ENCODE measurements at regions not wholly inside any gene's neighbourhood (a gene's known extent, or its start where the extent isn't known, plus 50 kb on each side); places are given as distances from the start of the nearest gene placed in this dataset.

- TF ChIP-seq EZH2 (IDR thresholded peaks at IDR 0.05) (no peak), EZH2phosphoT487 (IDR thresholded peaks at IDR 0.05) (no peak)
- TF ChIP-seq, protein P1, sequence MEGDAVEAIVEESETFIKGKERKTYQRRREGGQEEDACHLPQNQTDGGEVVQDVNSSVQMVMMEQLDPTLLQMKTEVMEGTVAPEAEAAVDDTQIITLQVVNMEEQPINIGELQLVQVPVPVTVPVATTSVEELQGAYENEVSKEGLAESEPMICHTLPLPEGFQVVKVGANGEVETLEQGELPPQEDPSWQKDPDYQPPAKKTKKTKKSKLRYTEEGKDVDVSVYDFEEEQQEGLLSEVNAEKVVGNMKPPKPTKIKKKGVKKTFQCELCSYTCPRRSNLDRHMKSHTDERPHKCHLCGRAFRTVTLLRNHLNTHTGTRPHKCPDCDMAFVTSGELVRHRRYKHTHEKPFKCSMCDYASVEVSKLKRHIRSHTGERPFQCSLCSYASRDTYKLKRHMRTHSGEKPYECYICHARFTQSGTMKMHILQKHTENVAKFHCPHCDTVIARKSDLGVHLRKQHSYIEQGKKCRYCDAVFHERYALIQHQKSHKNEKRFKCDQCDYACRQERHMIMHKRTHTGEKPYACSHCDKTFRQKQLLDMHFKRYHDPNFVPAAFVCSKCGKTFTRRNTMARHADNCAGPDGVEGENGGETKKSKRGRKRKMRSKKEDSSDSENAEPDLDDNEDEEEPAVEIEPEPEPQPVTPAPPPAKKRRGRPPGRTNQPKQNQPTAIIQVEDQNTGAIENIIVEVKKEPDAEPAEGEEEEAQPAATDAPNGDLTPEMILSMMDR (IDR thresholded peaks at IDR 0.05), result no peak
Observed at GRCh38 chrX:139191286-139191685, 339.3 kb upstream of the F9 start.
